Mesenchymal stem cell (in vitro differentiated cells and primary cell): ENCODE measurements at regions not wholly inside any gene's neighbourhood (a gene's known extent, or its start where the extent isn't known, plus 50 kb on each side); places are given as distances from the start of the nearest gene placed in this dataset.

Experiments
- DNase-seq: peaks from one replicate; pipeline ENCODE4 v3.0.0-alpha.2; 2013
- H2AFZ ChIP-seq: one replicate; pipeline ENCODE4 v1.6.1; 2013; ENCODE audit warnings: low read depth, mild to moderate bottlenecking, control low read depth, inconsistent platforms, low read length, moderate library complexity
- H2AK5ac ChIP-seq: 2 replicates; pipeline ENCODE4 v1.6.1; 2013; ENCODE audit warnings: low read length, moderate library complexity, mild to moderate bottlenecking, inconsistent platforms; ENCODE audit not compliant: severe bottlenecking
- H2BK120ac ChIP-seq: one replicate; pipeline ENCODE4 v1.6.1; 2013; ENCODE audit warnings: low read depth, mild to moderate bottlenecking, inconsistent platforms, low read length, moderate library complexity
- H2BK12ac ChIP-seq, 2 experiments: one replicate each; pipeline ENCODE4 v1.6.1; 2013; ENCODE audit warnings: inconsistent platforms in 2 of 2, low read length in 2 of 2, mild to moderate bottlenecking in 2 of 2, moderate library complexity in 2 of 2, control low read depth in 1 of 2
- H2BK15ac ChIP-seq: one replicate; pipeline ENCODE4 v1.6.1; 2013; ENCODE audit warnings: mild to moderate bottlenecking, low read depth, inconsistent platforms; ENCODE audit not compliant: poor library complexity, severe bottlenecking
- H2BK5ac ChIP-seq: 2 replicates; pipeline ENCODE4 v1.6.1; 2013; ENCODE audit warnings: low read depth, mild to moderate bottlenecking, low read length, control low read depth, inconsistent platforms; ENCODE audit not compliant: poor library complexity, severe bottlenecking
- H3K14ac ChIP-seq, 2 experiments: one replicate each; pipeline ENCODE4 v1.6.1; 2013; ENCODE audit warnings: inconsistent platforms in 2 of 2, low read length in 2 of 2, control low read depth in 1 of 2, mild to moderate bottlenecking in 1 of 2, moderate library complexity in 1 of 2
- H3K18ac ChIP-seq, 2 experiments: one replicate each; pipeline ENCODE4 v1.6.1; 2013; ENCODE audit warnings: inconsistent platforms in 2 of 2, low read length in 2 of 2, control low read depth in 1 of 2, low read depth in 1 of 2, mild to moderate bottlenecking in 1 of 2
- H3K23ac ChIP-seq, 2 experiments: one replicate each; pipeline ENCODE4 v1.6.1; 2013; ENCODE audit warnings: inconsistent platforms in 2 of 2, low read length in 2 of 2, mild to moderate bottlenecking in 2 of 2, moderate library complexity in 2 of 2, control low read depth in 1 of 2
- H3K27ac ChIP-seq: 2 replicates; pipeline ENCODE4 v1.5.1; 2013; ENCODE audit warnings: mild to moderate bottlenecking, moderate library complexity, low read length, control low read depth, inconsistent platforms; ENCODE audit not compliant: poor library complexity, severe bottlenecking
- H3K27me3 ChIP-seq, 2 experiments: 2 replicates each; pipeline versions ENCODE4 v1.6.1 to v1.7.0; 2013; ENCODE audit warnings: low read length in 2 of 2, mild to moderate bottlenecking in 2 of 2, moderate library complexity in 2 of 2, control low read depth in 1 of 2, inconsistent platforms in 1 of 2; ENCODE audit not compliant: control insufficient read depth in 1 of 2, insufficient read depth in 1 of 2
- H3K36me3 ChIP-seq, 2 experiments: 2 replicates each; pipeline versions ENCODE4 v1.6.1 to v1.7.0; 2013; ENCODE audit warnings: low read length in 2 of 2, control low read depth in 1 of 2, inconsistent platforms in 1 of 2, low read depth in 1 of 2, mild to moderate bottlenecking in 1 of 2; ENCODE audit not compliant: insufficient read depth in 2 of 2, control insufficient read depth in 1 of 2
- H3K4ac ChIP-seq, 2 experiments: one replicate each; pipeline ENCODE4 v1.6.1; 2013; ENCODE audit warnings: inconsistent platforms in 2 of 2, low read length in 2 of 2, mild to moderate bottlenecking in 2 of 2, moderate library complexity in 2 of 2, control low read depth in 1 of 2, low read depth in 1 of 2
- H3K4me1 ChIP-seq: 2 replicates; pipeline ENCODE4 v1.6.1; 2013; ENCODE audit warnings: low read depth, low read length, control low read depth; ENCODE audit not compliant: control insufficient read depth, insufficient read depth
- H3K4me2 ChIP-seq: 2 replicates; pipeline ENCODE4 v1.6.1; 2013; ENCODE audit warnings: low read length, mild to moderate bottlenecking, inconsistent platforms; ENCODE audit not compliant: poor library complexity, severe bottlenecking
- H3K4me3 ChIP-seq, 2 experiments: 2 replicates each; pipeline versions ENCODE4 v1.5.1 to v1.7.0; 2013; ENCODE audit warnings: low read length in 2 of 2, mild to moderate bottlenecking in 2 of 2, control low read depth in 1 of 2, low read depth in 1 of 2; ENCODE audit not compliant: insufficient read depth in 1 of 2
- H3K79me1 ChIP-seq: replicated peaks from 2 replicates; pipeline ENCODE4 v1.6.1; 2013; ENCODE audit warnings: mild to moderate bottlenecking, control low read depth, low read length, inconsistent platforms; ENCODE audit not compliant: poor library complexity, severe bottlenecking
- H3K9ac ChIP-seq: 2 replicates; pipeline ENCODE4 v1.7.0; 2013; ENCODE audit warnings: mild to moderate bottlenecking, low read length, moderate library complexity
- H3K9me3 ChIP-seq: 2 replicates; pipeline ENCODE4 v1.7.0; 2013; ENCODE audit warnings: mild to moderate bottlenecking, low read length; ENCODE audit not compliant: control insufficient read depth
- H4K8ac ChIP-seq: one replicate; pipeline ENCODE4 v1.6.1; 2013; ENCODE audit warnings: inconsistent platforms, mild to moderate bottlenecking, low read length, moderate library complexity
- H4K91ac ChIP-seq: one replicate; pipeline ENCODE4 v1.6.1; 2013; ENCODE audit warnings: mild to moderate bottlenecking, low read length, inconsistent platforms
- WGBS: methylation state at CpG from one replicate; pipeline ENCODE4 v1.1.7; 2013; ENCODE audit warnings: mixed read lengths; 5-methylcytosine and 5-hydroxymethylcytosine counted together

- Histone ChIP-seq H3K18ac (peak overlapping the region; percentile 6 to 48), H4K91ac (peak overlapping the region; percentile 2), H2BK12ac (peak overlapping the region in 1 of 2 experiments; percentile 8), H2AK5ac (peak overlapping the region; percentile 30), H4K8ac (no peak overlapping the region), H3K4me1 (peaks cover 6% of the 10 kb centered on the region), H3K4me2 (no peak overlapping the region), H3K27ac (no peak overlapping the region), H3K4ac (peak overlapping the region in 1 of 2 experiments; percentile 18), H3K23ac (no peak overlapping the region), H2BK5ac (no peak overlapping the region), H3K14ac (no peak overlapping the region), H3K9ac (no peak overlapping the region), H3K27me3 (no peaks in the 10 kb centered on the region), H3K4me3 (no peak overlapping the region), H2BK15ac (no peak overlapping the region), H3K9me3 (no peaks in the 10 kb centered on the region), H3K36me3 (no peaks in the 10 kb centered on the region), H3K79me1 (peaks cover 1% of the 10 kb centered on the region), H2AFZ (no peak overlapping the region), H2BK120ac (no peak overlapping the region)
- 98% methylated on average over 7 of the region's 7 CpGs for WGBS
- DNase-seq = no peak
Observed at GRCh38 chr10:3478632-3479240, 306.2 kb upstream of the PITRM1 start.

DNA sequence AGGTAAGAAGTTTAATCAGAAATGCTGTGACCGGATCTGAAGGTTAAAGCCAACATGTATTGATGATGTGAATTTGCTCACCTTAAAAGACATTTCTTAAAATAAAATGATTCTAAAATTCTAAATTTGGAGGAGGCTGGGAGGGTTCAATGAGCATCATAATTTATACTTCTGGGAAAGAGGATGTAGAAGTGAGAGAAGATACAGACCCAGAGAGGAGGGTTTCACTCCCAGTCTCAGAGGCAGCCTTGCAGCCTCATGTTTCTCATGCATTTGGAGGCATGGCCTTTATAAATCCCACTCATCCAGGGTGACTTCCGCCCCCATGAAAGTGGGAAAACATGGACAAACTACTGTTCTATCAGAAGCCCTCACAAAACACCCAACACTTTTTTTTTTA lies 305.6 kb upstream of the PITRM1 start:
- Histone ChIP-seq H3K4ac (peak overlapping the region in 1 of 2 experiments; percentile 7), H3K4me1 (peaks cover 11% of the 10 kb centered on the region), H3K4me2 (no peak overlapping the region), H2BK15ac (no peak overlapping the region), H3K79me1 (peaks cover 1% of the 10 kb centered on the region), H3K14ac (no peak overlapping the region), H2AFZ (no peak overlapping the region), H2BK12ac (no peak overlapping the region), H3K23ac (no peak overlapping the region), H3K18ac (no peak overlapping the region), H2BK120ac (no peak overlapping the region), H3K27me3 (no peaks in the 10 kb centered on the region), H3K4me3 (no peak overlapping the region), H2AK5ac (no peak overlapping the region), H3K9ac (peak overlapping the region; percentile 30), H3K9me3 (no peaks in the 10 kb centered on the region), H4K91ac (no peak overlapping the region), H4K8ac (no peak overlapping the region), H3K36me3 (no peaks in the 10 kb centered on the region), H2BK5ac (no peak overlapping the region), H3K27ac (no peak overlapping the region)
- 100% methylated on average over 1 of the region's 2 CpGs for WGBS
- no peak for DNase-seq

DNA sequence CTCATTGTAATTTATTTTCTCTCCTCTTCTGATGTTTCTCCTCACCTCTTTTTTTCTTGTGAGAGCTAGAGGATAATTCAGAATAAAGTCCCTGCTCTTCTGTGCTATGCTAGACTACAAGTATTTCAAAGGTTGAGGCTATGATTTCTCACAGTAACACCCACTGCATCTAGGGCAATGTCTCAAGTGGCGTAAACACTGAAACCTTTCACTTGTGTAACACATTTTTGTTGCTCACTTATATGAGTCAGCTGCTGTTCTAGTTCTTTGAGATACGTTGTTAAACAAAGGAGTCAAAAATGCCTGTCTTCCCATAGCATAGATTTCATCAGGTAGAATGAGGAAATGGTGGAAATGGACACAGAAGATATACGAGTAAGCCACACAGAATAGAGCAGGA lies 305.1 kb upstream of the PITRM1 start:
- H3K4ac ChIP-seq = no peak overlapping the region

DNA sequence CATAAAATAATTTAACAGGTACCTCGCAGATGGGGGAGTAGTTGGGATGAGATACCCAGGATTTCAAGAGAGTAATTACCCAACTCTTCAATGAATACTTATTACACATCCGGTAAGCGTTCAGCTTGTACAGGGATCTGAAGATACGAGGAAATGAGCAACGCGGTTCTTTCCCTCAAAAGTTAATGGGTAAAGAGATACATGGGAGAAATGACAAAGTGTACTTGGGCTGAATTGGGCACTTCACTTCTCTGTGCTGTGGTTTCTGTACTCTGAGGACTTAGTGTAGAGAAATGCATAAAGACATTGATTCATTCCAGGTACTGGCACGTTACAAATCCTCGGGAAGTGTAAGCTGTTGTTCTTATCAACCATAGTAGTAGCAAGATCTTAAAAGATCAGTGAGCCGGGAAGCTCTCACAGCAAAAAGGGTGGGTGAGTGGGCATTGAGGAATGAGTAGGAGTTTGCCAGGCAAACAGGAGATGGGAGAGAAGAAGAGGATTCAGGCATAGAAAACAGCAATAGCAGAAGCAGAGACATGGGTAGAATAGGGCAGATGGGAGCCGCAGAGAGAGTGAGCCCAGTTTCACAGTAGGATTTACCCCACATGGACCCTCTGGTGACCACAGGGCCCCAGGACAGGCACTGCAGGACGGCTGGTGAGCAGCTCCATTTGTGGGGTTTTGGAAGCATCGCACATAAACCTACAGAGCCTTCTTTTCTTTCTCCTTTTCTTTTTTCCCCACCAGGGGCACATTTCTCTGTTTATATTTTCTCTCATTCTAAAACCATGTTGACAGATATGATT lies 304.3 kb upstream of the PITRM1 start:
- Histone ChIP-seq H3K9ac (peak overlapping the region; percentile 42), H4K8ac (no peak overlapping the region), H3K9me3 (no peaks in the 10 kb centered on the region), H3K27me3 (no peaks in the 10 kb centered on the region), H3K36me3 (no peaks in the 10 kb centered on the region), H2BK15ac (no peak overlapping the region), H3K4ac (peak overlapping the region in 1 of 2 experiments; percentile 68), H3K27ac (no peak overlapping the region), H3K4me3 (no peak overlapping the region), H3K4me1 (peaks cover 9% of the 10 kb centered on the region), H3K23ac (no peak overlapping the region), H2BK5ac (no peak overlapping the region), H2BK12ac (peak overlapping the region; percentile 83 to 86), H3K18ac (peak overlapping the region; percentile 41 to 61), H4K91ac (peak overlapping the region; percentile 81), H2AK5ac (peak overlapping the region; percentile 80), H2AFZ (no peak overlapping the region), H3K79me1 (peaks cover 1% of the 10 kb centered on the region), H3K4me2 (no peak overlapping the region), H2BK120ac (peak overlapping the region; percentile 80), H3K14ac (no peak overlapping the region)
- WGBS = 83% methylated on average over 11 of the region's 12 CpGs
- DNase-seq = peak; percentile 45

More for the DNA sequence above, 305.1 kb upstream of the PITRM1 start:
- no peak overlapping the region for H4K91ac ChIP-seq
- H3K36me3 ChIP-seq = no peaks in the 10 kb centered on the region
- H3K4me2 ChIP-seq = no peak overlapping the region
- no peak overlapping the region for H2BK12ac ChIP-seq
- H2BK5ac ChIP-seq = no peak overlapping the region
- no CpG with 5 or more reads among the region's 3 CpGs for WGBS
- H4K8ac ChIP-seq = no peak overlapping the region
- peak overlapping the region; percentile 42 for H3K9ac ChIP-seq
- no peak overlapping the region for H3K18ac ChIP-seq
- H3K4me1 ChIP-seq = peaks cover 10% of the 10 kb centered on the region
- H3K79me1 ChIP-seq = peaks cover 1% of the 10 kb centered on the region
- no peaks in the 10 kb centered on the region for H3K27me3 ChIP-seq
- no peak overlapping the region for H3K4me3 ChIP-seq
- H2BK15ac ChIP-seq = no peak overlapping the region
- H3K14ac ChIP-seq = no peak overlapping the region
- no peak overlapping the region for H2AFZ ChIP-seq
- H2BK120ac ChIP-seq = no peak overlapping the region
- H3K23ac ChIP-seq = no peak overlapping the region
- DNase-seq = peak; percentile 91
- H3K9me3 ChIP-seq = no peaks in the 10 kb centered on the region
- H2AK5ac ChIP-seq = no peak overlapping the region
- H3K27ac ChIP-seq = no peak overlapping the region
